IMR-90 (cell line): ENCODE measurements at regions not wholly inside any gene's neighbourhood (a gene's known extent, or its start where the extent isn't known, plus 50 kb on each side); places are given as distances from the start of the nearest gene placed in this dataset.

Experiments used
- MAZ ChIP-seq: IDR thresholded peaks from 2 replicates; pipeline ENCODE4 v1.6.1; 2012; ENCODE audit warnings: low read depth, mild to moderate bottlenecking, low read length, improper control_type of control experiment, moderate library complexity, borderline replicate concordance
- MXI1 ChIP-seq: IDR thresholded peaks from 2 replicates; pipeline ENCODE4 v1.6.1; 2012; ENCODE audit warnings: low read depth, mild to moderate bottlenecking, low read length, moderate library complexity, borderline replicate concordance
- POLR2A ChIP-seq: IDR thresholded peaks from 2 replicates; pipeline ENCODE4 v1.6.1; 2012; ENCODE audit warnings: mild to moderate bottlenecking, low read depth, low read length
- RAD21 ChIP-seq: IDR thresholded peaks from 2 replicates; pipeline ENCODE4 v1.6.1; 2012; ENCODE audit warnings: low read length, improper control_type of control experiment
- RFX5 ChIP-seq: IDR thresholded peaks from 2 replicates; pipeline ENCODE4 v1.8.0; 2012; ENCODE audit warnings: low read depth, mild to moderate bottlenecking, low read length, moderate library complexity
- SMC3 ChIP-seq: fragments of 150-350 bp; IDR thresholded peaks from 2 replicates; pipeline ENCODE4 v1.6.1; 2016; ENCODE audit warnings: low read depth, mild to moderate bottlenecking, antibody characterized with exemption, low read length, moderate library complexity
- TF ChIP-seq, protein P1 (sequence below): conservative IDR thresholded peaks from 2 replicates; pipeline ENCODE4 v1.5.1; 2012; ENCODE audit warnings: mild to moderate bottlenecking, low read depth, low read length, improper control_type of control experiment

DNA sequence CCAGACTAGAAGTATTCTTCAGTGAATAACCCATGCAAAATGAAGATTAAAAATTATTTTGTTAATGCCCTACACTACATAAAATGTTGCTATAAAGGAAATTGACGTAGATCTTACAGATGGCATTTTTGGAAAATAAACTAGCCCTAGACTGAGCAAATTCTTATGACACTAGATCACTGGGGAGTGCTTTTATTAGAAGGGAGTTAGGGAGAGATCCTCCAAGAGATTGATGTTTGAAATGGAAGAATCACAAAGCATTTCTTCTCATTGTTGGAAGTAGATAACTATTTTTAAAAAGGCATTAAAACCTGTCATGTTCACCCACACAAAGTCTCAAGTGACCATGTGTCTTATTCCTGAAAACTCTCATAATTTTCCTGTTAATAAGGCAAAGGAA lies 351.1 kb upstream of the TLE4 start:
- no peak for TF ChIP-seq RAD21
- no peak for TF ChIP-seq POLR2A
- TF ChIP-seq, protein P1, sequence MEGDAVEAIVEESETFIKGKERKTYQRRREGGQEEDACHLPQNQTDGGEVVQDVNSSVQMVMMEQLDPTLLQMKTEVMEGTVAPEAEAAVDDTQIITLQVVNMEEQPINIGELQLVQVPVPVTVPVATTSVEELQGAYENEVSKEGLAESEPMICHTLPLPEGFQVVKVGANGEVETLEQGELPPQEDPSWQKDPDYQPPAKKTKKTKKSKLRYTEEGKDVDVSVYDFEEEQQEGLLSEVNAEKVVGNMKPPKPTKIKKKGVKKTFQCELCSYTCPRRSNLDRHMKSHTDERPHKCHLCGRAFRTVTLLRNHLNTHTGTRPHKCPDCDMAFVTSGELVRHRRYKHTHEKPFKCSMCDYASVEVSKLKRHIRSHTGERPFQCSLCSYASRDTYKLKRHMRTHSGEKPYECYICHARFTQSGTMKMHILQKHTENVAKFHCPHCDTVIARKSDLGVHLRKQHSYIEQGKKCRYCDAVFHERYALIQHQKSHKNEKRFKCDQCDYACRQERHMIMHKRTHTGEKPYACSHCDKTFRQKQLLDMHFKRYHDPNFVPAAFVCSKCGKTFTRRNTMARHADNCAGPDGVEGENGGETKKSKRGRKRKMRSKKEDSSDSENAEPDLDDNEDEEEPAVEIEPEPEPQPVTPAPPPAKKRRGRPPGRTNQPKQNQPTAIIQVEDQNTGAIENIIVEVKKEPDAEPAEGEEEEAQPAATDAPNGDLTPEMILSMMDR: no peak
- TF ChIP-seq MAZ: no peak
- TF ChIP-seq SMC3: no peak
- TF ChIP-seq RFX5: no peak
- no peak for TF ChIP-seq MXI1
